Lung (tissue), 11 donors: ENCODE measurements at regions not wholly inside any gene's neighbourhood (a gene's known extent, or its start where the extent isn't known, plus 50 kb on each side); places are given as distances from the start of the nearest gene placed in this dataset.

Experiments used
- ATAC-seq: fragments of 200-7000 bp; cut with Tn5 transposase; one replicate; pipeline ENCODE4 v1.9.1; 2020; ENCODE audit warnings: moderate number of reproducible peaks; ENCODE audit not compliant: insufficient read depth, low FRiP score
- DNase-seq, 3 donors: peaks; one replicate each; pipeline ENCODE4 v3.0.0-alpha.2; 2013 to 2017
- H3K27ac ChIP-seq, 2 donors: one replicate each; pipeline ENCODE4 v1.5.1; 2013; ENCODE audit warnings: mild to moderate bottlenecking in 2 of 2, moderate library complexity in 2 of 2, control low read depth in 1 of 2, inconsistent platforms in 1 of 2, low read depth in 1 of 2, low read length in 1 of 2
- H3K27me3 ChIP-seq, 3 donors: one replicate each; pipeline ENCODE4 v1.5.1; 2013; ENCODE audit warnings: low read length in 2 of 3; ENCODE audit not compliant: control insufficient read depth in 3 of 3, insufficient read depth in 3 of 3
- H3K36me3 ChIP-seq, 4 donors: one replicate each; pipeline ENCODE4 v1.5.1; 2013; ENCODE audit warnings: low read length in 4 of 4, mild to moderate bottlenecking in 1 of 4, moderate library complexity in 1 of 4; ENCODE audit not compliant: control insufficient read depth in 4 of 4, insufficient read depth in 4 of 4
- H3K4me1 ChIP-seq, 5 donors: one replicate each; pipeline ENCODE4 v1.5.1; 2013; ENCODE audit warnings: low read length in 5 of 5, mild to moderate bottlenecking in 2 of 5, moderate library complexity in 1 of 5; ENCODE audit not compliant: control insufficient read depth in 5 of 5, insufficient read depth in 5 of 5
- H3K4me3 ChIP-seq: one replicate; pipeline ENCODE4 v1.5.1; 2013; ENCODE audit warnings: mild to moderate bottlenecking, control low read depth, moderate library complexity
- H3K9ac ChIP-seq, 2 donors: one replicate each; pipeline ENCODE4 v1.5.1; 2013; ENCODE audit warnings: low read length in 2 of 2, control low read depth in 1 of 2; ENCODE audit not compliant: insufficient read depth in 1 of 2
- H3K9me3 ChIP-seq, 4 donors: one replicate each; pipeline ENCODE4 v1.5.1; 2013; ENCODE audit warnings: low read length in 3 of 4, mild to moderate bottlenecking in 1 of 4, moderate library complexity in 1 of 4; ENCODE audit not compliant: control insufficient read depth in 4 of 4, insufficient read depth in 3 of 4
- CTCF ChIP-seq: IDR thresholded peaks from 2 replicates; pipeline ENCODE4 v1.5.1; 2012; ENCODE audit warnings: mild to moderate bottlenecking; ENCODE audit errors: control extremely low read depth, extremely low read depth
- WGBS, 2 donors: extraction: QIAGEN DNeasy Blood & Tissue Kit; methylation state at CpG; one replicate each; pipeline ENCODE4 v1.1.7; 2013; 5-methylcytosine and 5-hydroxymethylcytosine counted together
- donor health status: control.
- donor health status: control.
- donor health status: Bipolar disorder and iron deficiency.
- donor health status: healthy.
- donor health status: DM: yes; HTN: yes; CAD: no.

- H3K4me1 ChIP-seq, result peaks cover 0 to 5% (median 2%) of the 10 kb centered on the region in 5 donors
- no peak for TF ChIP-seq CTCF
- H3K27me3 ChIP-seq, result no peaks in the 10 kb centered on the region
- DNase-seq (no peak), ATAC-seq (no peak)
- H3K9me3 ChIP-seq, result no peaks in the 10 kb centered on the region
- H3K27ac ChIP-seq, result no peak overlapping the region
- no peak overlapping the region for H3K4me3 ChIP-seq
- no peak overlapping the region for H3K9ac ChIP-seq
- peaks cover 0 to 2% (median 0%) of the 10 kb centered on the region in 4 donors for H3K36me3 ChIP-seq
- WGBS, 2 donors, result 91 to 93% methylated on average over 3 of the region's 3 CpGs
Measured at GRCh38 chr11:129268371-129268770, 76.2 kb upstream of the ARHGAP32 start.

DNA sequence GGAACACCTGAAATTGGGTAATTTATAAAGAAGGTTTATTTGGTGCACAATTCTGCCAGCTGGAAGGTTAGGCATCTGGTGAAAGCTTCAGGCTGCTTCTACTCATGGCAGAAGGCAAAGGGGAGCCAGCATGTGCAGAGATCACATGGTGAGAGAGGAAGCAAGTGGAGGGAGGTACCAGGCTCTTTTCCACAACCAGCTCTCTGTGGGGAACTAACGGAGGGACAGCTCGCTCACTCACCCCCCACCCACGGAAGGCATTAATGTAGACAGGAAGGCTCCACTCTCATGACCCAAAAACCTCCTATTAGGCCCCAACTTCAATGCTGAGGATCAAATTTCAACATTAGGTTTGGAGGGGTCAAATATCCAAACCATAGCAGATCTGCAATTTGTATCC lies 75.6 kb upstream of the ARHGAP32 start:
- Histone ChIP-seq H3K27me3 (no peaks in the 10 kb centered on the region), H3K36me3 (peaks cover 0 to 2% (median 0%) of the 10 kb centered on the region in 4 donors), H3K27ac (no peak overlapping the region), H3K9ac (no peak overlapping the region), H3K4me3 (no peak overlapping the region), H3K9me3 (no peaks in the 10 kb centered on the region), H3K4me1 (peaks cover 0 to 5% (median 2%) of the 10 kb centered on the region in 5 donors)
- TF ChIP-seq CTCF, result no peak
- ATAC-seq (no peak), DNase-seq (no peak)
- 12 to 58% methylated on average over 3 of the region's 3 CpGs for WGBS, 2 donors

- H3K9ac ChIP-seq, result no peak overlapping the region
- WGBS, 2 donors, result 72 to 73% methylated on average over 2 of the region's 2 CpGs
- peaks cover 0 to 9% (median 2%) of the 10 kb centered on the region in 5 donors for H3K4me1 ChIP-seq
- no peaks in the 10 kb centered on the region for H3K27me3 ChIP-seq
- no peak overlapping the region for H3K4me3 ChIP-seq
- no peak for TF ChIP-seq CTCF
- H3K9me3 ChIP-seq, result no peaks in the 10 kb centered on the region
- H3K27ac ChIP-seq, result no peak overlapping the region
- ATAC-seq (no peak), DNase-seq (no peak)
- H3K36me3 ChIP-seq, result peaks cover 0 to 2% (median 0%) of the 10 kb centered on the region in 4 donors
Measured at GRCh38 chr11:129266536-129266935, 74.4 kb upstream of the ARHGAP32 start.

DNA sequence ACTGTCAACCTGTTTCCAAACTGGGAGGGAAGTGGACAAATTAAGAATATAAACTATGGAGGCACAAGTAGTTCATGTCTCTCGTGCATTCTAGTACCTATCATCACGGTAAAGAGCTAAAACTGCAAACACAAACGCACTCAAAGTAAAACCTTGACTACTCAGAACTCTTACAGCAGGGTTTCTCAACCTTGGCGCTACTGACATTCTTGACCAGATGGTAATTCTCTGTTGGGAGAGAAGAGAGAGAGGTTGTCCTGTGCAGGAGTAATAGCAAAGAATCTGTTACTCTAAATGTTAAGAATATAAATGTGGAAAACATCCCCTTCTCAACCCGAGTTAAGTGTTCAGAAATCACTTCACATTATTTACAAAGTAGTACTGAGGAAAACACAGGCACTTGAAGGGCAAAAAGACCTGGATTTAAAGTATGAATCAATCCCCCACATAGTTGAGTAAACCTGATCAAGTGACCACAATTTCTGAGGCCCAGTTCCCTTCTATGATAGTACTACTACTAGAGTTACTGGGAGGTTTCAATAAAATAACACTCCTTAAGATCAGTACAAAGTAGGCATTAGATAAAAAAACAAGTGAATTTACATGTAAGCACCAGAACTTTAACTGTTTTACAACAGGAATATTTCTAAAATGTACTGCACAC lies 73.1 kb upstream of the ARHGAP32 start:
- ATAC-seq (peak; percentile 75), DNase-seq (no peak)
- H3K9me3 ChIP-seq, result no peaks in the 10 kb centered on the region
- H3K27me3 ChIP-seq, result no peaks in the 10 kb centered on the region
- H3K4me3 ChIP-seq, result no peak overlapping the region
- H3K27ac ChIP-seq, result no peak overlapping the region
- no peak overlapping the region for H3K9ac ChIP-seq
- WGBS, 2 donors, result 55 to 73% methylated on average over 5 of the region's 5 CpGs
- no peak for TF ChIP-seq CTCF
- H3K36me3 ChIP-seq, result peaks cover 0 to 2% (median 0%) of the 10 kb centered on the region in 4 donors
- peaks cover 0 to 10% (median 3%) of the 10 kb centered on the region in 5 donors for H3K4me1 ChIP-seq
